GM12874 (cell line): ENCODE measurements at regions not wholly inside any gene's neighbourhood (a gene's known extent, or its start where the extent isn't known, plus 50 kb on each side); places are given as distances from the start of the nearest gene placed in this dataset.

Experiments
- TF ChIP-seq, protein P1 (sequence below): IDR thresholded peaks from 2 replicates; pipeline ENCODE4 v1.5.1; 2011; ENCODE audit warnings: low read depth, mild to moderate bottlenecking, control low read depth, low read length, moderate library complexity; ENCODE audit not compliant: insufficient read depth

DNA sequence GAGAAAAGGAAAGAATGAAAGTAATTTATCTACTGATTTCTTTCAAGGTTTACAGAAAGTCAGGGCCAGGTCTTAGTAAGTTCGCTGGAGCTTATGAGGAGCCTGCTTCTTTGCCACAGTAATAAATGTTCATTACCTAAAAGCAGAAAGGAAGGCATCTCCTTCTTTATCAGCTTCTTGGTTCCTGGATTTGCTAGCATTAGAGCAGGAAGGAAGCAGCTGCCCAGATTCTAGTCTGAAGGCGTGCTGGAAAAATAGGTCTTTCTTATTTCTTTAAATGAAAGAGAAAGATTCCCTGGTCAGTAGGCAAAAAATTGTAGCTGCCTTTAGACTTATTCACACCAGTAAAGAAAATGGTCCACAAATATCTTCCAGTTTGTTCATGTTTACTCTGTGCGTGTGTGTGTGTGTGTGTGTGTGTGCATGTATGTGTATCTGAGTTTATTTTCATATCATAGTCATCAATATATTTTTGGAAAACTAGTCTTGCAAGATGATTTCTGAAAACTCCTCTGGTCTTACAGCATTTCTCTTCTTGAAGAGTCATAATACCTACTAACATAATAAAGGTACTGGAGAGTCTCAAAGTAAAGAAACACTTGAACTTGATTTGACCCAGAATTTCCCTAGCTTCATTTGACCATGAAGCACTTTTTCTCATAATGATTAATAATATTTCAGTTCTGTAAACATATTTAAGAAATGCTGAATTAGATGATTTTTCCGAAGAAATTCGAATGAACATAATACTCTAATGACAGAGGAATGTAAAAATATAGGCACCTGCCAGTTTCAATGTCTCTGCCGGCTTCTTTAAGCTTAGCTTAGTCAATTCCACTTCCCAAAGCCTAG is 255.3 kb upstream of the ZPLD1 start:
- TF ChIP-seq, protein P1, sequence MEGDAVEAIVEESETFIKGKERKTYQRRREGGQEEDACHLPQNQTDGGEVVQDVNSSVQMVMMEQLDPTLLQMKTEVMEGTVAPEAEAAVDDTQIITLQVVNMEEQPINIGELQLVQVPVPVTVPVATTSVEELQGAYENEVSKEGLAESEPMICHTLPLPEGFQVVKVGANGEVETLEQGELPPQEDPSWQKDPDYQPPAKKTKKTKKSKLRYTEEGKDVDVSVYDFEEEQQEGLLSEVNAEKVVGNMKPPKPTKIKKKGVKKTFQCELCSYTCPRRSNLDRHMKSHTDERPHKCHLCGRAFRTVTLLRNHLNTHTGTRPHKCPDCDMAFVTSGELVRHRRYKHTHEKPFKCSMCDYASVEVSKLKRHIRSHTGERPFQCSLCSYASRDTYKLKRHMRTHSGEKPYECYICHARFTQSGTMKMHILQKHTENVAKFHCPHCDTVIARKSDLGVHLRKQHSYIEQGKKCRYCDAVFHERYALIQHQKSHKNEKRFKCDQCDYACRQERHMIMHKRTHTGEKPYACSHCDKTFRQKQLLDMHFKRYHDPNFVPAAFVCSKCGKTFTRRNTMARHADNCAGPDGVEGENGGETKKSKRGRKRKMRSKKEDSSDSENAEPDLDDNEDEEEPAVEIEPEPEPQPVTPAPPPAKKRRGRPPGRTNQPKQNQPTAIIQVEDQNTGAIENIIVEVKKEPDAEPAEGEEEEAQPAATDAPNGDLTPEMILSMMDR, result no peak

DNA sequence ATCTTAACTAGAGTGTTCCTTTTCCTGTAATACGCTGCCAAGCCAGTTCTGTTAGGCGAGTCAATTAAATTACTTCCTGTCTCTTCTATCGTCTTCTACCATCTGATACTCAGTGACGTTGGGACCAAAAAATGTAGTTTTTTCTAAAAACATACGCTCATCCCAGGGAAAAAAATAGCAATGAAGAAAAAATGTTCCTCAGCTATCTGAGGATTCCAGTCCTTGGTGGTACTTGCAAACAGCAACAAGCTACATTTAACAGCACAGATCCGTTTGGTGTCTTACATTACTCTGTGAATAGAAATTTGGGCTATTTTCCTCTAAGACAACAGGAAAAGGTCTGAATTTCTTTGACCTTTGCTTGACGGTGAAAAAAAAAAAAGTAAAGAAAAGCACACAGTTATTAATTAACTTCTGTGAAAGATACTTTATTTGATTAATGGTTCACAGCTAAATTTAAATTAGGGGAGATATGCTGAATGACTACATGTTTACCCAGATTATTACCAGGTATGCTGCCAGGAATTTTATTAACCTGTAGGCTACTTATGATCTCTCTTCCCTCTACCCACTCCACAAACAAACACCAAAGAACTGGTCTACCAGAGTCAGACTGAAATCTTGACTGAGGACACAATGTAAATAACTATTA is 254.4 kb upstream of the ZPLD1 start:
- TF ChIP-seq, protein P1, result no peak

DNA sequence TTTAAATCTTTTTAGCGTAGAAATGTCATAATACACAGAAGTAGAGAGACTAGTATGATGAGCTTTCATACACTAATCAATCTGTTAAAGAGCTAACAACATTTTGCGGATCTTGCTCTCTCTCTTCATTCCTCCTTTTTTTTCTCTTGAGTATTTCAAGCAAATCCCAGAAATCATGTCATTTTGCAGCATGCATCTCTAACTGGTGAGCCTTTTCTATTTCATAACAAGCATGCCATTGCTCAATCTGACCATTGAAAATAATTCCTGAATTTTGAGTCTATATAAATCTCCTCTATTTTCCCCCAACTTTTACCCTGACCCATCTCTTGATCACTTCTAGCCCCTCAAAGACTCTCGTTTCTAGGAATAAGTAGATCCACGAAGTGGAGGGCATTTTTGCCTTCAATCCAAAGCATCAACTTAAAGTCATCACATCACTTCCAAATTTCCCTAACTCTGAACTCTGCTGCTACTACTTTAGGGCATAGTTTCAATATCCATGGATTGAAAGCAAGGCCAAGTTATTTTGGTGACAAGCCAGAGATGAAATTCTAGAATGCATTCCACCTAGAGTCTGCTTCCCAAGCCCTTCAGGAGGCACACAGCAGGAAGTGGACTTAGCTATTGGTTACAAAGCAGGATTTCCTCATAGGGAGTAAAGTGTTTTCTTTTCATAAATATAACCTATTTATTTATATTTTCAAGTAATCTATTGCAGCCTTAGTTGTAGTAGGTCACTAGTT is 253.5 kb upstream of the ZPLD1 start:
- TF ChIP-seq, protein P1, result no peak

DNA sequence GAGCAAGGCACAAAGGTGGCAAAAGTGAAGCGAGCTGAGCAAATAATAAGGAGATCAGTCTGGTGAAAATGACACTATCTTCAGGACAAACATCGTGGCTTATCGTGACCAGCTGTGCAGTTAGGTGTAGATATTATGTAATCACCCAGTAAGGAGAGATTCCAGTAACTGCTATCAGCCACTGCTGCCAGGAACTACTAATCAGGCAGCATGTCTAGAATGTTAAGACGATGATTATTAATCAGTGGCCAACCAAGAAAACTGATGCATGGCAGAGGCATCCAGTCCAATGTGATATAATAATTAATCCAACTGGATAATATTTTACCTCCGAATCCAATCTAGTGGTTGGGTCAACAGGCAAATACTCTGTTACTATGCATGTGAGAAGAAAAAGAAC is 252.7 kb upstream of the ZPLD1 start:
- TF ChIP-seq, protein P1, result no peak

DNA sequence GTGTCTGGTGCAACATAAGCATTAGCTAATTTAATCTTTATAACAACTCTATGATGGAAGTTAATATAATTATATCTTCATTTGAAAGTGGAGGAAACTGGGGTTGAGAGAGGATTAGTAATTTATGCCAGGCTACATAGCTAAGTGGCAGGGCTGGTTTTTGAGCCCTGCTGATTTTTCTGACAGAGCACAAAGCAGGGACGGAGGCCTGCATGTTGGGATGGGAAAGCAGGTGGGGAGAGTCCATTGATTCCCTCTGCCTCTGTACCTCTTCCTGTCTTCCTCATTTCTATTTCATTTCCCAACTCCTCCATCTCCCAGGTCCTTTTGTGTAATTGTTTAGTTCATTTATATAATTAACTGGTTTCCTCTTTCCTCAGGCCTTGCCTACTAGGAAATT is 251.6 kb upstream of the ZPLD1 start:
- TF ChIP-seq, protein P1, result no peak

DNA sequence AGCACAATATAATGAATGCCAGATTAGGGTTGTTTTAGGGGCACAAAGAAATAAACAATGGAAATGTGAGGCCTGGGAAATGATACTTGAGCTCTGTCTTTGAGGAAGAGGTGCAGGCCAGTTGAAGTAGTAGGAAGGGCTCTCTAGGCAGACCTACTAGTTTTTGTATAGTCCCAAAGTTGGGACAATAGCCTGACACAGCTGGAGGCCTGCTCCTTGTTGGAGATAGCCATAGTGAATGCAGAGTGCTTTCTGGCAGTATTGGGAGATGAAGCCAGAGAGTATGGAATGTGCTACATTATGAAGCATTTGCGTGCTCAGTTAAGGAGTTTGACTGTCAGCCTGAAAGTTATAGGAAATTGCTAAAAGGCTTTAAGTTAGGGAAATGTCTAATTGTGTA is 251.2 kb upstream of the ZPLD1 start:
- TF ChIP-seq, protein P1, result no peak

DNA sequence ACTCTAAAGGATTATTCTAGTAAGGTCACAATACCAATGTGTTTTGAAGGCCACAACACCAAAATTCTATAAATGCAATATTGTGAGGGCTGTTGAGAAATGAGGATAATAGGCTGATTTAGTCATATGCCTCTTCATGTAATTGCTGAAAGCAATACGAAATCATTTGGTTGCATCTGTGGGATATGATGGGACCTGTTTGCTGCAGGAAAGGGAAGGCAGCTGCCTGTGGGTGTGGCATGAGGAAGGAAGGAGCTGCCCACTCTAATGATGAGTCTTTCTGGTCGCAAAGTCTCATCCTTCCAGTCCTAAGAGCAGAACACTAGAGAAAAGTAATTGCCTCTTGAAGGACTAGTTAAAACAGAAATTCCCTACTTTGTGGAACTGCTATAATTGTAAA is 245.3 kb upstream of the ZPLD1 start:
- TF ChIP-seq, protein P1, result no peak
